ENCODE measurements at regions not wholly inside any gene's neighbourhood (a gene's known extent, or its start where the extent isn't known, plus 50 kb on each side); places are given as distances from the start of the nearest gene placed in this dataset.

- DNase-seq: no peak
- no peaks in the 10 kb centered on the region for H3K27me3 ChIP-seq
Observed at GRCh38 chr16:54546521-54546920, 259.9 kb upstream of the IRX3 start.

GRCh38 chr16:54545854-54546511 lies 259.4 kb upstream of the IRX3 start:
- TF ChIP-seq CTCF (IDR thresholded peaks at IDR 0.05) (no peak), POLR2A (IDR thresholded peaks at IDR 0.05) (no peak)
- Histone ChIP-seq H3K27me3 (no peaks in the 10 kb centered on the region), H3K9me3 (no peaks in the 10 kb centered on the region), H3K4me3 (no peak overlapping the region), H3K36me3 (ENCODE audit: low read depth, missing control alignments) (no peaks in the 10 kb centered on the region), H3K27ac (no peak overlapping the region), H3K4me1 (no peaks in the 10 kb centered on the region)
- intact Hi-C loops (cut with DNase I; ENCODE audit: low total_unique reads): no loop called here
- no peak for DNase-seq
- 25 to 40% methylated on average over 14 of the region's 14 CpGs for WGBS, 2 donors

More at GRCh38 chr16:54546521-54546920, 259.9 kb upstream of the IRX3 start:
- WGBS, 2 donors: 42 to 55% methylated on average over 5 of the region's 5 CpGs
- no peaks in the 10 kb centered on the region for H3K4me1 ChIP-seq
- no peaks in the 10 kb centered on the region for H3K36me3 ChIP-seq (ENCODE audit: low read depth, missing control alignments)
- intact Hi-C loops (cut with DNase I; ENCODE audit: low total_unique reads): no loop called here
- no peak for TF ChIP-seq POLR2A (IDR thresholded peaks at IDR 0.05)
- TF ChIP-seq CTCF (IDR thresholded peaks at IDR 0.05): no peak
- no peak overlapping the region for H3K27ac ChIP-seq
- H3K4me3 ChIP-seq: no peak overlapping the region
- no peaks in the 10 kb centered on the region for H3K9me3 ChIP-seq

GRCh38 chr16:54544553-54545180 lies 258.1 kb upstream of the IRX3 start:
- TF ChIP-seq POLR2A (IDR thresholded peaks at IDR 0.05) (no peak), CTCF (IDR thresholded peaks at IDR 0.05) (no peak)
- H3K27me3 ChIP-seq: no peaks in the 10 kb centered on the region
- no peaks in the 10 kb centered on the region for H3K9me3 ChIP-seq
- intact Hi-C loops (cut with DNase I; ENCODE audit: low total_unique reads): no loop called here
- H3K4me1 ChIP-seq: no peaks in the 10 kb centered on the region
- H3K4me3 ChIP-seq: no peak overlapping the region
- no peak for DNase-seq
- H3K36me3 ChIP-seq (ENCODE audit: low read depth, missing control alignments): no peaks in the 10 kb centered on the region
- H3K27ac ChIP-seq: no peak overlapping the region
- WGBS, 2 donors: 61 to 67% methylated on average over 7 of the region's 7 CpGs

- TF ChIP-seq CTCF (IDR thresholded peaks at IDR 0.05) (no peak), POLR2A (IDR thresholded peaks at IDR 0.05) (no peak)
- no peaks in the 10 kb centered on the region for H3K27me3 ChIP-seq
- no peak overlapping the region for H3K4me3 ChIP-seq
- no peaks in the 10 kb centered on the region for H3K4me1 ChIP-seq
- no peaks in the 10 kb centered on the region for H3K9me3 ChIP-seq
- intact Hi-C loops (cut with DNase I; ENCODE audit: low total_unique reads): no loop called here
- no peaks in the 10 kb centered on the region for H3K36me3 ChIP-seq (ENCODE audit: low read depth, missing control alignments)
- 36 to 41% methylated on average over 13 of the region's 13 CpGs for WGBS, 2 donors
- H3K27ac ChIP-seq: no peak overlapping the region
- DNase-seq: no peak
Observed at GRCh38 chr16:54542805-54543505, 256.4 kb upstream of the IRX3 start.
